Trophoblast cell (in vitro differentiated cells and primary cell): ENCODE measurements at regions not wholly inside any gene's neighbourhood (a gene's known extent, or its start where the extent isn't known, plus 50 kb on each side); places are given as distances from the start of the nearest gene placed in this dataset.
A peak's percentile ranks its signal among the peaks of the same experiment; 100 is the strongest.

Experiments used
- DNase-seq, 2 donors: peaks; one replicate each; pipeline ENCODE4 v3.0.0-alpha.2; 2016
- H2AFZ ChIP-seq: 2 replicates; pipeline ENCODE4 v1.6.1; 2013; ENCODE audit warnings: low read length, moderate library complexity, mild to moderate bottlenecking; ENCODE audit not compliant: insufficient read depth, poor library complexity
- H2AK5ac ChIP-seq: 2 replicates; pipeline ENCODE4 v1.6.1; 2013; ENCODE audit warnings: mild to moderate bottlenecking, low read length
- H2BK120ac ChIP-seq: 2 replicates; pipeline ENCODE4 v1.6.1; 2013; ENCODE audit warnings: low read length, mild to moderate bottlenecking, moderate library complexity; ENCODE audit not compliant: insufficient read depth, poor library complexity
- H2BK12ac ChIP-seq: 2 replicates; pipeline ENCODE4 v1.6.1; 2013; ENCODE audit warnings: mild to moderate bottlenecking, low read length, moderate library complexity
- H2BK5ac ChIP-seq: 2 replicates; pipeline ENCODE4 v1.6.1; 2013; ENCODE audit warnings: low read length, low read depth, moderate library complexity, mild to moderate bottlenecking; ENCODE audit not compliant: poor library complexity
- H3K14ac ChIP-seq: 2 replicates; pipeline ENCODE4 v1.6.1; 2013; ENCODE audit warnings: mild to moderate bottlenecking, low read length
- H3K18ac ChIP-seq: 2 replicates; pipeline ENCODE4 v1.6.1; 2013; ENCODE audit warnings: mild to moderate bottlenecking, low read length
- H3K23ac ChIP-seq: 2 replicates; pipeline ENCODE4 v1.6.1; 2013; ENCODE audit warnings: low read length
- H3K27ac ChIP-seq: 2 replicates; pipeline ENCODE4 v1.5.1; 2013; ENCODE audit warnings: low read depth, mild to moderate bottlenecking, inconsistent platforms, low read length, moderate library complexity
- H3K27me3 ChIP-seq: 2 replicates; pipeline ENCODE4 v1.6.1; 2013; ENCODE audit warnings: inconsistent platforms, mild to moderate bottlenecking, low read length, moderate library complexity; ENCODE audit not compliant: insufficient read depth
- H3K36me3 ChIP-seq, 2 experiments: 1 replicate in 1 of 2; 2 replicates in 1 of 2; pipeline ENCODE4 v1.6.1; 2013; ENCODE audit warnings: low read length in 2 of 2, mild to moderate bottlenecking in 2 of 2, moderate library complexity in 1 of 2; ENCODE audit not compliant: insufficient read depth in 2 of 2, control insufficient read depth in 1 of 2
- H3K4ac ChIP-seq: 2 replicates; pipeline ENCODE4 v1.6.1; 2013; ENCODE audit warnings: low read depth, mild to moderate bottlenecking, low read length, moderate library complexity
- H3K4me1 ChIP-seq, 2 experiments: 1 replicate in 1 of 2; 2 replicates in 1 of 2; pipeline ENCODE4 v1.6.1; 2013; ENCODE audit warnings: low read length in 2 of 2, mild to moderate bottlenecking in 2 of 2, moderate library complexity in 1 of 2; ENCODE audit not compliant: insufficient read depth in 2 of 2, control insufficient read depth in 1 of 2
- H3K4me2 ChIP-seq: 2 replicates; pipeline ENCODE4 v1.6.1; 2013; ENCODE audit warnings: inconsistent platforms, mild to moderate bottlenecking, low read length, moderate library complexity
- H3K4me3 ChIP-seq: 2 replicates; pipeline ENCODE4 v1.5.1; 2013; ENCODE audit warnings: mild to moderate bottlenecking, low read depth, low read length, inconsistent platforms
- H3K79me1 ChIP-seq: one replicate; pipeline ENCODE4 v1.6.1; 2013; ENCODE audit warnings: low read length
- H3K79me2 ChIP-seq: 2 replicates; pipeline ENCODE4 v1.6.1; 2013; ENCODE audit warnings: low read length, mild to moderate bottlenecking; ENCODE audit not compliant: control insufficient read depth, insufficient read depth, poor library complexity
- H3K9ac ChIP-seq: 2 replicates; pipeline ENCODE4 v1.6.1; 2013; ENCODE audit warnings: mild to moderate bottlenecking, low read length
- H3K9me3 ChIP-seq: 2 replicates; pipeline ENCODE4 v1.6.1; 2013; ENCODE audit warnings: low read depth, mild to moderate bottlenecking, control low read depth, inconsistent platforms, low read length; ENCODE audit not compliant: insufficient read depth
- H4K12ac ChIP-seq: 2 replicates; pipeline ENCODE4 v1.6.1; 2013; ENCODE audit warnings: low read depth, mild to moderate bottlenecking, low read length, moderate library complexity
- H4K8ac ChIP-seq: 2 replicates; pipeline ENCODE4 v1.6.1; 2013; ENCODE audit warnings: low read depth, mild to moderate bottlenecking, low read length, moderate library complexity
- H4K91ac ChIP-seq: one replicate; pipeline ENCODE4 v1.6.1; 2013; ENCODE audit warnings: low read depth, mild to moderate bottlenecking, low read length, moderate library complexity
- WGBS: extraction: QIAGEN DNeasy Blood & Tissue Kit; methylation state at CpG from one replicate; pipeline ENCODE4 v1.1.7; 2013; ENCODE audit warnings: missing lambda C conversion rate; ENCODE audit not compliant: insufficient read length, insufficient coverage; ENCODE audit errors: extremely low coverage; 5-methylcytosine and 5-hydroxymethylcytosine counted together

DNA sequence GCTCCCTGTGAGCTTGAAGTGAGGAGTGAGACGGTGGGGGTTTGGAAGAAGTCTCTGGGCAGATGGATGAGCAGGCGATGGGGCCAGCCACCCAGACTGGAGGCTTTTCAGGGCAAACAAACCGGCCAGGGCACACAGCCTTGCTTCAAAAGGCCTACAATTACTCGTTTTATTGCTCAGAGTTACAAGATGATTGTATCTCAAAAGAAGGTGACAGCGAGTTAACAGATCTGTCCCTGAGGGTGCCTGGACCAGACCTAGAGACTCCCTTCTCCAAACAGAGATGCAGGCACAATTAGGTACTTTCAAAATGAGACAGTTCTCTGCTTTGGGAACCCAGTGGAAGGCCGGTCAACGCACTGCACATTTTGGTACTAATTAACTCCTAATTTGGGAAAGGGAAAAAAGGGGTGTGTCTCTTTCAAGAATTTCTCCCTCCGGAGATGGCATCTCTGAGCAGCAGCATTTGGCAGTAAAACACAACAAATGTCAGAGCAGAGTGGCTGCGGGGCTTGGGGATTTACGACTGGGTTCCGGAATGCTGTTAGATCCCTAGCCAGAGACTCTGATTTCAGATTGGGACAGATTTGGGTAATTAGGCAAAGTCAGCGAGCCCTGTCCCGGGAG, 226.7 kb downstream of the TTC32 start:
- H2AK5ac ChIP-seq: no peak overlapping the region
- H2BK12ac ChIP-seq: no peak overlapping the region
- H3K23ac ChIP-seq: no peak overlapping the region
- no peaks in the 10 kb centered on the region for H3K27me3 ChIP-seq
- H3K79me1 ChIP-seq: no peaks in the 10 kb centered on the region
- H3K4me2 ChIP-seq: no peak overlapping the region
- DNase-seq: no peak
- no peak overlapping the region for H4K12ac ChIP-seq
- H3K27ac ChIP-seq: no peak overlapping the region
- H4K91ac ChIP-seq: no peak overlapping the region
- no peak overlapping the region for H3K4ac ChIP-seq
- H4K8ac ChIP-seq: no peak overlapping the region
- H3K18ac ChIP-seq: no peak overlapping the region
- H3K9me3 ChIP-seq: peaks cover 4% of the 10 kb centered on the region
- no peak overlapping the region for H2BK5ac ChIP-seq
- H2AFZ ChIP-seq: no peak overlapping the region
- H3K36me3 ChIP-seq: no peaks in the 10 kb centered on the region
- no peak overlapping the region for H3K14ac ChIP-seq
- no peak overlapping the region for H2BK120ac ChIP-seq
- no CpG with 5 or more reads among the region's 13 CpGs for WGBS
- H3K9ac ChIP-seq: no peak overlapping the region
- H3K4me1 ChIP-seq: peaks cover 22 to 23% of the 10 kb centered on the region in 2 experiments
- no peak overlapping the region for H3K4me3 ChIP-seq
- H3K79me2 ChIP-seq: no peaks in the 10 kb centered on the region

DNA sequence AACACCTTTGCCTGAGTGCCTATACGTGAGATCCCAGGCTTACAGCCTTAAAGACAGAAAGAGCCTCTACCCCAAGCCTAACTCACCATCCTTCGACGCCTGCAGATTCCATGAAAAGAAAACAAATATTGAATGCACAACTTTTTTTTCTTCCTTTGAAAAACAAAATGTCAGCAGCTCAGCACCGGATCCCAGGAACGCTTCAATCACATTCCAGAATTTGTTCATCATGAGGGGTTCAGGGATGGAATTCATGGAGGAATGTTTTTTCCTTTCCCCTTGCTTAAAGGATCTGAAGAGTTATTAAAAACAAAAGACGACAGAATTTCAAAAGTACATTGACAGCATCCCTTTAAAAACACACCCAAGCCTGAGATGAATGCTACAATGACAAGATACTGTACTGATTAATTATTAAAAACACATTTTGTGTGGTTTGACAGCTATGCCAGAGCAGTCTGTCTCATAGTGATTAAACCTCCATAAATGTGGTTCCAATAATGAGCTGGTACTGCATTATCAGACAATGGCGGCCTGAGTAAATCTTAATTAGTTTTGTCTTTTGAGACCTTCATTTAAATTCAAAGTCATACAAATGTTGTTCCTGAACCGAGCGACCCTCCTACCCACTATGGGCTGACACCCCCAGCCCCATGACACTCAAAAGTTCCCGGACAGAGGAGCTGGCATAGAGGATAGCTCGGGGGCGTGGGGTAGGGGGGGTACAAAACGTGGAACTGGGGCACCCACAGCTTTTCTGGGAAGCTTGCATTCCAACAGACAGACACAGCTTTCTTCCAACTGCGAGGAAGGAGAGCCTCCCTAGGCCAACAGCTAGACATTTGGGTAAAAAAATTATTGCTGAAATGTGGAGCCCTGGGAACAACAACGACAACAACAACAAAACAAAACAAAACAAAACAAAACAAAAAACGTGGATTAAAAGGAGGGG, 227.5 kb downstream of the TTC32 start:
- no CpG with 5 or more reads among the region's 16 CpGs for WGBS
- Histone ChIP-seq H2BK120ac (no peak overlapping the region), H2BK12ac (no peak overlapping the region), H3K27me3 (no peaks in the 10 kb centered on the region), H3K9me3 (peaks cover 4% of the 10 kb centered on the region), H4K8ac (no peak overlapping the region), H3K18ac (no peak overlapping the region), H4K12ac (no peak overlapping the region), H2AK5ac (no peak overlapping the region), H2BK5ac (no peak overlapping the region), H3K23ac (no peak overlapping the region), H3K9ac (no peak overlapping the region), H3K4me2 (no peak overlapping the region), H3K79me1 (no peaks in the 10 kb centered on the region), H3K4me1 (peaks cover 22 to 23% of the 10 kb centered on the region in 2 experiments), H3K79me2 (no peaks in the 10 kb centered on the region), H3K4me3 (no peak overlapping the region), H3K14ac (no peak overlapping the region), H3K27ac (no peak overlapping the region), H2AFZ (no peak overlapping the region), H3K4ac (no peak overlapping the region), H4K91ac (no peak overlapping the region), H3K36me3 (no peaks in the 10 kb centered on the region)
- no peak for DNase-seq

DNA sequence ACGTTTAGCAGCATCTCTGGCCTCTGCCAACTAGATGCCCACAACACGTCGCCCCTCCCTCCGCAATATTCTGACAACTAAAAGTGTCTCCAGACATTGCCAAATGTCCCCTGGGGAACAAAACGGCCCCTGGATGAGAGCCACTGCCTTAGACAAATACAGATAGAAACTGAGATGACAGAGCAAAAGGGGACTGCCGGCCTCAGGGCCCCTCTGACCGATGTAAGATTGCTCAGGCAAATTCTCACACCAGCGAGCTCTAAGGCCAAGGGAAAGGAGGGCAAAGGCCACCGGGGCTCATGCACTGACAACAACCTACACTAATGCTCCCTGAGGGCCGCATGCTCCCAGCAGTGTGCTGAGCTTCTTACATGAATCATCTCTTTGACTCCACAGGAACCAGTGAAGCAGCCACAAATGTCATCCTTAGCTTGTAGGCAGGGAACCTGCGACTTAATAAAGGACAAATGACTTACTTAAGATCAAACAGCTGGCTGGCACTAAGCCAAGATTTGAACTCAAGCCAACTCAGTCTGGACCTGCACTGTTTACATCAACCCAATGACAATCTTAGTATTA, 228.5 kb downstream of the TTC32 start:
- Histone ChIP-seq H4K12ac (no peak overlapping the region), H2BK12ac (no peak overlapping the region), H3K14ac (no peak overlapping the region), H3K4ac (no peak overlapping the region), H3K9me3 (peaks cover 4% of the 10 kb centered on the region), H2AFZ (no peak overlapping the region), H3K4me3 (no peak overlapping the region), H3K18ac (no peak overlapping the region), H3K4me1 (peaks cover 22 to 27% of the 10 kb centered on the region in 2 experiments), H3K9ac (no peak overlapping the region), H3K36me3 (no peaks in the 10 kb centered on the region), H3K79me1 (no peaks in the 10 kb centered on the region), H3K27me3 (no peaks in the 10 kb centered on the region), H2BK5ac (no peak overlapping the region), H4K8ac (no peak overlapping the region), H3K79me2 (no peaks in the 10 kb centered on the region), H3K4me2 (no peak overlapping the region), H2AK5ac (no peak overlapping the region), H3K27ac (no peak overlapping the region), H2BK120ac (no peak overlapping the region), H3K23ac (no peak overlapping the region), H4K91ac (no peak overlapping the region)
- WGBS: no CpG with 5 or more reads among the region's 11 CpGs
- DNase-seq: peak; percentile 3 to 22

DNA sequence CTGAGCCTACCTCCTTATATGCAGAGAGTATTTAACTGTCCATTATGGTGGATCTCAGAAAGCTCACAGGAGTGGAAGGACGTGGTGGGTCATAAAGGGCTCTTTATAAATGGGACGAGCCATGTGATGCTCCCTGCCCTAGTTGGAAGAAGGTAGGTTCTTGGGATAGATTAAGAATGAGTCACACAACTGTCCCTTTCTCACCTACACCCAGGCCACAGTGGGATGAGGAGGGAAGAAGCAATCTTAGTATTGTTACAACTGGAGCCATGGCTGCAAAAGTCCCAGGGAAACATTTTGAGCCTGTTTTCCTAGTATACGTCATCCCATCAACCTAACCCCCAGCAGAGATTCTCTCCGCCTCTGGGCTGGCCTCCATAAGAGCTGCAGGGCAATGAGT, 229.9 kb downstream of the TTC32 start:
- H4K8ac ChIP-seq: no peak overlapping the region
- H3K4ac ChIP-seq: no peak overlapping the region
- no peak overlapping the region for H2AFZ ChIP-seq
- no peak overlapping the region for H3K23ac ChIP-seq
- no peak overlapping the region for H3K9ac ChIP-seq
- H2BK12ac ChIP-seq: no peak overlapping the region
- H2BK120ac ChIP-seq: no peak overlapping the region
- no peaks in the 10 kb centered on the region for H3K79me1 ChIP-seq
- no peak overlapping the region for H4K12ac ChIP-seq
- H2BK5ac ChIP-seq: no peak overlapping the region
- no peak overlapping the region for H3K27ac ChIP-seq
- no peak overlapping the region for H3K4me3 ChIP-seq
- peaks cover 22 to 27% of the 10 kb centered on the region in 2 experiments for H3K4me1 ChIP-seq
- peaks cover 4% of the 10 kb centered on the region for H3K9me3 ChIP-seq
- no peak overlapping the region for H3K4me2 ChIP-seq
- H3K79me2 ChIP-seq: no peaks in the 10 kb centered on the region
- no CpG with 5 or more reads among the region's 4 CpGs for WGBS
- no peak overlapping the region for H3K14ac ChIP-seq
- H3K18ac ChIP-seq: no peak overlapping the region
- H3K27me3 ChIP-seq: no peaks in the 10 kb centered on the region
- DNase-seq: peak in 1 of 2 donors; percentile 40
- no peak overlapping the region for H2AK5ac ChIP-seq
- no peaks in the 10 kb centered on the region for H3K36me3 ChIP-seq
- no peak overlapping the region for H4K91ac ChIP-seq
